HG02840 (cell line): ENCODE measurements at regions not wholly inside any gene's neighbourhood (a gene's known extent, or its start where the extent isn't known, plus 50 kb on each side); places are given as distances from the start of the nearest gene placed in this dataset.

Source experiments
- ATAC-seq: cut with Tn5 transposase; IDR thresholded peaks from one replicate; pipeline ENCODE4 v1.9.1; 2021; ENCODE audit warnings: mild to moderate bottlenecking, moderate library complexity, moderate number of reproducible peaks; ENCODE audit not compliant: unreplicated experiment, low FRiP score

- no peak for ATAC-seq
Measured at GRCh38 chr6:95478941-95479340, 98.4 kb upstream of the MANEA start.

- ATAC-seq = no peak
Measured at GRCh38 chr6:95487817-95488216, 89.5 kb upstream of the MANEA start.

- no peak for ATAC-seq
Measured at GRCh38 chr6:95489185-95489863, 88.0 kb upstream of the MANEA start.

- ATAC-seq = no peak
Measured at GRCh38 chr6:95496769-95497426, 80.4 kb upstream of the MANEA start.

- no peak for ATAC-seq
Measured at GRCh38 chr6:95501032-95501904, 76.1 kb upstream of the MANEA start.

- no peak for ATAC-seq
Measured at GRCh38 chr6:95503568-95503967, 73.8 kb upstream of the MANEA start.

- ATAC-seq = no peak
Measured at GRCh38 chr6:95511404-95511803, 65.9 kb upstream of the MANEA start.

GRCh38 chr6:95515975-95516374 is 61.4 kb upstream of the MANEA start:
- no peak for ATAC-seq

GRCh38 chr6:95517004-95517403 is 60.3 kb upstream of the MANEA start:
- no peak for ATAC-seq

GRCh38 chr6:95517568-95517967 is 59.8 kb upstream of the MANEA start:
- no peak for ATAC-seq

- ATAC-seq = no peak
Measured at GRCh38 chr6:95518630-95519227, 58.6 kb upstream of the MANEA start.

- ATAC-seq = no peak
Measured at GRCh38 chr6:95519228-95520037, 57.9 kb upstream of the MANEA start.

GRCh38 chr6:95521181-95521580 is 56.2 kb upstream of the MANEA start:
- no peak for ATAC-seq
